ENCODE measurements at regions not wholly inside any gene's neighbourhood (a gene's known extent, or its start where the extent isn't known, plus 50 kb on each side); places are given as distances from the start of the nearest gene placed in this dataset.

DNA sequence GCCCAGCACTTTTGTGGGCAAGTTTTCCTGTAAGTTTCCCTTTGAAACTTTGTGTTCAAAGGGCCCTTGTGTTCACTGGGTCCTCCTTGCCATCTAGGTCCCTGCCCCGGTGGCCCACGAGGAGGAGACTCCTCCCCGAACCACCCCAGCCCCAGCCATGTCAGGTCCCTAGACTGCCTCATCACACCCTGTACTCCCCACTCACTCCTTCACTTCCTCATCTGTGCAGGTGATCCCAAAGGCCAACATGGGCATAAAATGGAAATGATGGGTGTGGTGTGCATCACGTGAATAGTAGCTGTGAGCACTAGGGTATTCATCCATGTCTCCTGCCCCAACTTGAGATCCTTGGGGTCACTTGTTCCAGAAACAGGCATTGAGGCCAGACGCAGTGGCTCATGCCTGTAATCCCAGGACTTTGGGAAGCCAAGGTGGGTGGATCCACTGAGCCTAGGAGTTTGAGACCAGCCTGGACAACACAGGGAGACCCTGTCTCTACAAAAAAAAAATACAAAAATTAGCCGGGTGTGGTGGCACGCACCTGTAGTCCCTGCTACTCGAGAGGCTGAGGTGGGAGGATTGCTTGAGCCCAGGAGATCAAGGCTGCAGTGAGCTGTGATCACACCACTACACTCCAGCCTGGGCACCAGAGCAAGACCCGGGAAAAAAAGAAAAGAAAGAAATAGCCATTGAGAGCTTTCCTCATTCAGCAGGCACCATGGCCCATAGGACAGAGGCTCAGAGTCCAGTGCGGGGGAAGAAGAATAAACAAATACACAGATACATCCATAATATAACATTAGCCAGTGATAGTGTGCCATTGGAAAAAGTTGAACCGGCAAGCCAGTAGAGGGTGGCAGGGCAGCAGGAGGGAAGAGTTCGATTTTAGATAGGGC lies 74.5 kb downstream of the KATNIP start:
- TF ChIP-seq, protein P1, sequence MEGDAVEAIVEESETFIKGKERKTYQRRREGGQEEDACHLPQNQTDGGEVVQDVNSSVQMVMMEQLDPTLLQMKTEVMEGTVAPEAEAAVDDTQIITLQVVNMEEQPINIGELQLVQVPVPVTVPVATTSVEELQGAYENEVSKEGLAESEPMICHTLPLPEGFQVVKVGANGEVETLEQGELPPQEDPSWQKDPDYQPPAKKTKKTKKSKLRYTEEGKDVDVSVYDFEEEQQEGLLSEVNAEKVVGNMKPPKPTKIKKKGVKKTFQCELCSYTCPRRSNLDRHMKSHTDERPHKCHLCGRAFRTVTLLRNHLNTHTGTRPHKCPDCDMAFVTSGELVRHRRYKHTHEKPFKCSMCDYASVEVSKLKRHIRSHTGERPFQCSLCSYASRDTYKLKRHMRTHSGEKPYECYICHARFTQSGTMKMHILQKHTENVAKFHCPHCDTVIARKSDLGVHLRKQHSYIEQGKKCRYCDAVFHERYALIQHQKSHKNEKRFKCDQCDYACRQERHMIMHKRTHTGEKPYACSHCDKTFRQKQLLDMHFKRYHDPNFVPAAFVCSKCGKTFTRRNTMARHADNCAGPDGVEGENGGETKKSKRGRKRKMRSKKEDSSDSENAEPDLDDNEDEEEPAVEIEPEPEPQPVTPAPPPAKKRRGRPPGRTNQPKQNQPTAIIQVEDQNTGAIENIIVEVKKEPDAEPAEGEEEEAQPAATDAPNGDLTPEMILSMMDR (conservative IDR thresholded peaks at IDR 0.05) = no peak
- H3K36me3 Mint-ChIP-seq (ENCODE audit: low read depth) = peaks cover 25% of the 10 kb centered on the region
- no peaks in the 10 kb centered on the region for H3K27me3 ChIP-seq (ENCODE audit: control insufficient read depth, insufficient read depth, low read length, poor library complexity, severe bottlenecking)
- no peak overlapping the region for H3K4me3 ChIP-seq (ENCODE audit: low read length)
- no peaks in the 10 kb centered on the region for H3K9me3 ChIP-seq (ENCODE audit: control insufficient read depth, low read length)
- peaks cover 17% of the 10 kb centered on the region for H3K4me1 Mint-ChIP-seq
- H3K4me1 ChIP-seq (ENCODE audit: control insufficient read depth, insufficient read depth, low read length) = peaks cover 9% of the 10 kb centered on the region
- no peak overlapping the region for H3K27ac ChIP-seq (ENCODE audit: low read depth, low read length)
- H3K36me3 ChIP-seq (ENCODE audit: control insufficient read depth, insufficient read depth, low read length) = peaks cover 10% of the 10 kb centered on the region
- no peak for DNase-seq
- H3K27ac Mint-ChIP-seq = no peak overlapping the region
- no peaks in the 10 kb centered on the region for H3K9me3 Mint-ChIP-seq
- H3K9ac ChIP-seq (ENCODE audit: extremely low read depth, low read length, poor library complexity, severe bottlenecking) = no peak overlapping the region
- WGBS, 2 experiments (ENCODE audit: insufficient coverage in 1 of 2, insufficient read length in 1 of 2) = 91 to 93% methylated on average over 4 to 11 of the region's 12 CpGs
- H3K27me3 Mint-ChIP-seq (ENCODE audit: insufficient read depth) = no peaks in the 10 kb centered on the region
- H3K4me3 Mint-ChIP-seq = no peak overlapping the region

DNA sequence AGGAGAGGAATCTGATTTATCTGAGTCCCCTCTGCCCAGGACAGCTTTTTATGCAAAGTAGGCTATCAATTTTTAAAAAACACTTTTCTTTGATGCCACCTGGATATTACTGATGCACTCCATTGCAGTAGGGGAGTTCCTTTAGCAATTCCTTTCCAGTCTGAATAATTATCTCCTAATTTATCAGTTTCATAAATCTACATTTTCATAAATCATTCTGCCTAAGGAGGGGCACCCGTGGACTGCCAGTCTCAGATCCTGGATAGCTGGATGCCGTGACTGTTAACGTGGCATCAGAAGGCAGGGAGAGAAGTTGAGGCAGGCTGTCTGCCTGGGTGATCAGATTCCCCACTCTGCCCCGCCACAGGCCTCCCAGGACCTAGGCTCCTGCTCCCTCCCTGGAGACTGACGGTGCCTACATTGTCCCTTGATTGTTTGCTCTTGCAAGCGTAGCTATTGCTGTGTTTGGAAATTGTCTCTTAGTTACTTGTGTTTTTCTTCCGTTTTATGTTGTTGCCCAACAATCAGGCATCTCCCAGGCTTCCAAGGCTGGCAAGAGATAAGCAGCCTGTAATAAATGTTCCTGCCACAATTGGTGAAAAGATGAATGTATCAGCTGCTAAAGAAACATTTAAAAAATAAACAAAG lies 75.2 kb downstream of the KATNIP start:
- no peak overlapping the region for H3K9ac ChIP-seq (ENCODE audit: extremely low read depth, low read length, poor library complexity, severe bottlenecking)
- H3K27me3 ChIP-seq (ENCODE audit: control insufficient read depth, insufficient read depth, low read length, poor library complexity, severe bottlenecking) = no peaks in the 10 kb centered on the region
- H3K4me1 ChIP-seq (ENCODE audit: control insufficient read depth, insufficient read depth, low read length) = peaks cover 9% of the 10 kb centered on the region
- H3K27ac ChIP-seq (ENCODE audit: low read depth, low read length) = no peak overlapping the region
- Mint-ChIP-seq H3K36me3 (ENCODE audit: low read depth) (peaks cover 28% of the 10 kb centered on the region), H3K27me3 (ENCODE audit: insufficient read depth) (no peaks in the 10 kb centered on the region), H3K9me3 (no peaks in the 10 kb centered on the region), H3K27ac (no peak overlapping the region), H3K4me3 (no peak overlapping the region), H3K4me1 (peaks cover 17% of the 10 kb centered on the region)
- WGBS, 2 experiments (ENCODE audit: insufficient coverage in 1 of 2, insufficient read length in 1 of 2) = 88 to 96% methylated on average over 4 to 7 of the region's 7 CpGs
- H3K36me3 ChIP-seq (ENCODE audit: control insufficient read depth, insufficient read depth, low read length) = peaks cover 7% of the 10 kb centered on the region
- no peak for DNase-seq
- H3K9me3 ChIP-seq (ENCODE audit: control insufficient read depth, low read length) = no peaks in the 10 kb centered on the region
- no peak overlapping the region for H3K4me3 ChIP-seq (ENCODE audit: low read length)
- TF ChIP-seq, protein P1 (conservative IDR thresholded peaks at IDR 0.05) = no peak

DNA sequence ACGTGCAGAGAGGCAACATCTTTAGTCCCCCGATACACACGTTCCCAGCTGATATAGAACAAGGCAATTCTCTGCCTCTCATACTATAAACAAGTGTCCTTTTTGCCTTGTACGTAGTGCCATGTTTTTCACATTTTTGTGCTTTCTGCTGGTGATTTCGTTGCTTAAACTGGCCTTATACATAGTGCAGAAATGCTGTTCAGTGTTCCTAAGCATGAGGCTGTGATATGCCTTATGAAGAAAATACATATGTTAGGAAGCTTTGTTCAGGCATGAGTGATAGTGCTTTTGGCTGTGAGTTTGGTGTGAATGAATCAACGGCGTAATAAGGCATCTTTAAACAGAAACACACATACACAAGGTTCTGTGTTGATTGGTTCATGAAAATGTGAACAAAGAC lies 77.2 kb downstream of the KATNIP start:
- Mint-ChIP-seq H3K27me3 (ENCODE audit: insufficient read depth) (no peaks in the 10 kb centered on the region), H3K27ac (no peak overlapping the region), H3K4me3 (no peak overlapping the region), H3K9me3 (no peaks in the 10 kb centered on the region), H3K36me3 (ENCODE audit: low read depth) (peaks cover 26% of the 10 kb centered on the region), H3K4me1 (peaks cover 17% of the 10 kb centered on the region)
- Histone ChIP-seq H3K36me3 (ENCODE audit: control insufficient read depth, insufficient read depth, low read length) (peaks cover 24% of the 10 kb centered on the region), H3K27me3 (ENCODE audit: control insufficient read depth, insufficient read depth, low read length, poor library complexity, severe bottlenecking) (no peaks in the 10 kb centered on the region), H3K9ac (ENCODE audit: extremely low read depth, low read length, poor library complexity, severe bottlenecking) (no peak overlapping the region), H3K27ac (ENCODE audit: low read depth, low read length) (no peak overlapping the region), H3K4me3 (ENCODE audit: low read length) (no peak overlapping the region), H3K4me1 (ENCODE audit: control insufficient read depth, insufficient read depth, low read length) (peaks cover 9% of the 10 kb centered on the region), H3K9me3 (ENCODE audit: control insufficient read depth, low read length) (no peaks in the 10 kb centered on the region)
- no peak for DNase-seq
- TF ChIP-seq, protein P1 (conservative IDR thresholded peaks at IDR 0.05) = no peak
- WGBS, 2 experiments (ENCODE audit: insufficient coverage in 1 of 2, insufficient read length in 1 of 2) = 92 to 94% methylated on average over 5 to 6 of the region's 7 CpGs
